PFSK-1 (cell line): ENCODE measurements at regions not wholly inside any gene's neighbourhood (a gene's known extent, or its start where the extent isn't known, plus 50 kb on each side); places are given as distances from the start of the nearest gene placed in this dataset.

Source experiments
- FOXP2 ChIP-seq: optimal IDR thresholded peaks from 2 replicates; pipeline ENCODE3; 2011; ENCODE audit warnings: borderline replicate concordance, control low read depth, inconsistent platforms; ENCODE audit not compliant: insufficient read depth; ENCODE audit errors: extremely low read length, extremely low read depth
- POLR2AphosphoS5 ChIP-seq: IDR thresholded peaks from 2 replicates; pipeline ENCODE4 v1.6.1; 2012; ENCODE audit warnings: low read depth, mild to moderate bottlenecking, control low read depth, low read length, moderate library complexity
- REST ChIP-seq, 2 experiments: IDR thresholded peaks; 2 replicates each; pipeline versions ENCODE4 v1.6.1 to v1.8.0; 2011 to 2012; ENCODE audit warnings: low read depth in 2 of 2, low read length in 2 of 2, control low read depth in 1 of 2, inconsistent platforms in 1 of 2, mild to moderate bottlenecking in 1 of 2, moderate library complexity in 1 of 2; ENCODE audit not compliant: insufficient read depth in 1 of 2
- SIN3A ChIP-seq: IDR thresholded peaks from 2 replicates; pipeline ENCODE4 v1.6.1; 2012; ENCODE audit warnings: mild to moderate bottlenecking, low read length, moderate library complexity, borderline replicate concordance; ENCODE audit not compliant: insufficient read depth
- TAF1 ChIP-seq: IDR thresholded peaks from 2 replicates; pipeline ENCODE4 v1.6.1; 2012; ENCODE audit warnings: low read length, control low read depth, borderline replicate concordance; ENCODE audit not compliant: insufficient read depth

- TF ChIP-seq FOXP2: no peak
- no peak for TF ChIP-seq TAF1
- no peak for TF ChIP-seq POLR2AphosphoS5
- TF ChIP-seq SIN3A: no peak
- no peak for TF ChIP-seq REST (IDR thresholded peaks at IDR 0.05; ENCODE audit: insufficient read depth in 1 of 2, low read depth in 2 of 2, low read length in 2 of 2)
Observed at GRCh38 chr2:173613386-173613785, 258.7 kb downstream of the CDCA7 start.

GRCh38 chr2:173614265-173614930 lies 259.7 kb downstream of the CDCA7 start:
- TF ChIP-seq TAF1 (no peak), POLR2AphosphoS5 (no peak), FOXP2 (no peak), SIN3A (no peak), REST (IDR thresholded peaks at IDR 0.05; ENCODE audit: insufficient read depth in 1 of 2, low read depth in 2 of 2, low read length in 2 of 2) (no peak)

- no peak for TF ChIP-seq POLR2AphosphoS5
- TF ChIP-seq FOXP2: no peak
- no peak for TF ChIP-seq TAF1
- no peak for TF ChIP-seq REST (IDR thresholded peaks at IDR 0.05; ENCODE audit: insufficient read depth in 1 of 2, low read depth in 2 of 2, low read length in 2 of 2)
- TF ChIP-seq SIN3A: no peak
Observed at GRCh38 chr2:173623438-173624319, 269.0 kb downstream of the CDCA7 start.

GRCh38 chr2:173625315-173625714 lies 270.6 kb downstream of the CDCA7 start:
- TF ChIP-seq POLR2AphosphoS5 (no peak), REST (IDR thresholded peaks at IDR 0.05; ENCODE audit: insufficient read depth in 1 of 2, low read depth in 2 of 2, low read length in 2 of 2) (no peak), FOXP2 (no peak), SIN3A (no peak), TAF1 (no peak)
